Lung (tissue), 11 donors: ENCODE measurements at regions not wholly inside any gene's neighbourhood (a gene's known extent, or its start where the extent isn't known, plus 50 kb on each side); places are given as distances from the start of the nearest gene placed in this dataset.

Source experiments
- ATAC-seq: fragments of 200-7000 bp; cut with Tn5 transposase; one replicate; pipeline ENCODE4 v1.9.1; 2020; ENCODE audit warnings: moderate number of reproducible peaks; ENCODE audit not compliant: insufficient read depth, low FRiP score
- DNase-seq, 3 donors: peaks; one replicate each; pipeline ENCODE4 v3.0.0-alpha.2; 2013 to 2017
- H3K27ac ChIP-seq, 2 donors: one replicate each; pipeline ENCODE4 v1.5.1; 2013; ENCODE audit warnings: mild to moderate bottlenecking in 2 of 2, moderate library complexity in 2 of 2, control low read depth in 1 of 2, inconsistent platforms in 1 of 2, low read depth in 1 of 2, low read length in 1 of 2
- H3K27me3 ChIP-seq, 3 donors: one replicate each; pipeline ENCODE4 v1.5.1; 2013; ENCODE audit warnings: low read length in 2 of 3; ENCODE audit not compliant: control insufficient read depth in 3 of 3, insufficient read depth in 3 of 3
- H3K36me3 ChIP-seq, 4 donors: one replicate each; pipeline ENCODE4 v1.5.1; 2013; ENCODE audit warnings: low read length in 4 of 4, mild to moderate bottlenecking in 1 of 4, moderate library complexity in 1 of 4; ENCODE audit not compliant: control insufficient read depth in 4 of 4, insufficient read depth in 4 of 4
- H3K4me1 ChIP-seq, 5 donors: one replicate each; pipeline ENCODE4 v1.5.1; 2013; ENCODE audit warnings: low read length in 5 of 5, mild to moderate bottlenecking in 2 of 5, moderate library complexity in 1 of 5; ENCODE audit not compliant: control insufficient read depth in 5 of 5, insufficient read depth in 5 of 5
- H3K4me3 ChIP-seq: one replicate; pipeline ENCODE4 v1.5.1; 2013; ENCODE audit warnings: mild to moderate bottlenecking, control low read depth, moderate library complexity
- H3K9ac ChIP-seq, 2 donors: one replicate each; pipeline ENCODE4 v1.5.1; 2013; ENCODE audit warnings: low read length in 2 of 2, control low read depth in 1 of 2; ENCODE audit not compliant: insufficient read depth in 1 of 2
- H3K9me3 ChIP-seq, 4 donors: one replicate each; pipeline ENCODE4 v1.5.1; 2013; ENCODE audit warnings: low read length in 3 of 4, mild to moderate bottlenecking in 1 of 4, moderate library complexity in 1 of 4; ENCODE audit not compliant: control insufficient read depth in 4 of 4, insufficient read depth in 3 of 4
- CTCF ChIP-seq: IDR thresholded peaks from 2 replicates; pipeline ENCODE4 v1.5.1; 2012; ENCODE audit warnings: mild to moderate bottlenecking; ENCODE audit errors: control extremely low read depth, extremely low read depth
- WGBS, 2 donors: extraction: QIAGEN DNeasy Blood & Tissue Kit; methylation state at CpG; one replicate each; pipeline ENCODE4 v1.1.7; 2013; 5-methylcytosine and 5-hydroxymethylcytosine counted together
- donor health status: control.
- donor health status: control.
- donor health status: Bipolar disorder and iron deficiency.
- donor health status: healthy.
- donor health status: DM: yes; HTN: yes; CAD: no.

- no peak for TF ChIP-seq CTCF
- DNase-seq (no peak), ATAC-seq (no peak)
- Histone ChIP-seq H3K4me1 (peaks cover 0 to 16% (median 6%) of the 10 kb centered on the region in 5 donors), H3K27ac (no peak overlapping the region), H3K36me3 (no peaks in the 10 kb centered on the region), H3K27me3 (no peaks in the 10 kb centered on the region), H3K9ac (no peak overlapping the region), H3K4me3 (no peak overlapping the region), H3K9me3 (no peaks in the 10 kb centered on the region)
- 95 to 98% methylated on average over 7 of the region's 7 CpGs for WGBS, 2 donors
Observed at GRCh38 chr2:120541553-120541932, 194.1 kb upstream of the GLI2 start.

- ATAC-seq (no peak), DNase-seq (no peak)
- Histone ChIP-seq H3K9me3 (no peaks in the 10 kb centered on the region), H3K36me3 (no peaks in the 10 kb centered on the region), H3K9ac (no peak overlapping the region), H3K27ac (no peak overlapping the region), H3K4me3 (no peak overlapping the region), H3K27me3 (no peaks in the 10 kb centered on the region), H3K4me1 (peaks cover 0 to 19% (median 8%) of the 10 kb centered on the region in 5 donors)
- WGBS, 2 donors: 93 to 94% methylated on average over 7 of the region's 7 CpGs
- no peak for TF ChIP-seq CTCF
Observed at GRCh38 chr2:120541972-120542670, 193.5 kb upstream of the GLI2 start.

- TF ChIP-seq CTCF: no peak
- peaks cover 4 to 19% (median 8%) of the 10 kb centered on the region in 5 donors for H3K4me1 ChIP-seq
- peak overlapping the region in 1 of 2 donors; percentile 54 for H3K27ac ChIP-seq
- 91 to 96% methylated on average over 13 of the region's 13 CpGs for WGBS, 2 donors
- H3K4me3 ChIP-seq: no peak overlapping the region
- H3K9ac ChIP-seq: no peak overlapping the region
- no peak for DNase-seq
- H3K9me3 ChIP-seq: no peaks in the 10 kb centered on the region
- ATAC-seq: no peak
- H3K36me3 ChIP-seq: no peaks in the 10 kb centered on the region
- H3K27me3 ChIP-seq: no peaks in the 10 kb centered on the region
Observed at GRCh38 chr2:120542911-120543527, 192.6 kb upstream of the GLI2 start.
